Liver (tissue), 7 donors: ENCODE measurements at regions not wholly inside any gene's neighbourhood (a gene's known extent, or its start where the extent isn't known, plus 50 kb on each side); places are given as distances from the start of the nearest gene placed in this dataset.

ENCODE experiments used
- DNase-seq: peaks from one replicate; pipeline ENCODE4 v3.0.0-alpha.2; 2017; ENCODE audit warnings: low spot score
- H3K27ac ChIP-seq, 2 donors: one replicate each; pipeline ENCODE4 v1.7.0; 2013; ENCODE audit warnings: inconsistent platforms in 2 of 2, low read length in 2 of 2, control low read depth in 1 of 2, low read depth in 1 of 2, mild to moderate bottlenecking in 1 of 2
- H3K27me3 ChIP-seq, 4 donors: one replicate each; pipeline versions ENCODE4 v1.6.1 to v1.7.0; 2013; ENCODE audit warnings: low read length in 3 of 4, inconsistent platforms in 1 of 4, mild to moderate bottlenecking in 1 of 4, moderate library complexity in 1 of 4; ENCODE audit not compliant: control insufficient read depth in 4 of 4, insufficient read depth in 4 of 4
- H3K36me3 ChIP-seq, 4 donors: one replicate each; pipeline versions ENCODE4 v1.6.1 to v1.7.0; 2013; ENCODE audit warnings: low read length in 3 of 4, mild to moderate bottlenecking in 3 of 4, low read depth in 1 of 4, moderate library complexity in 1 of 4; ENCODE audit not compliant: control insufficient read depth in 4 of 4, insufficient read depth in 3 of 4
- H3K4me1 ChIP-seq, 4 donors: one replicate each; pipeline versions ENCODE4 v1.6.1 to v1.7.0; 2013; ENCODE audit warnings: low read length in 3 of 4, mild to moderate bottlenecking in 3 of 4, moderate library complexity in 1 of 4; ENCODE audit not compliant: control insufficient read depth in 4 of 4, insufficient read depth in 4 of 4
- H3K4me3 ChIP-seq, 3 donors: one replicate each; pipeline versions ENCODE4 v1.6.1 to v1.7.0; 2013; ENCODE audit warnings: low read length in 3 of 3, control low read depth in 1 of 3, low read depth in 1 of 3, mild to moderate bottlenecking in 1 of 3
- H3K9ac ChIP-seq, 2 donors: one replicate each; pipeline ENCODE4 v1.7.0; 2013; ENCODE audit warnings: low read length in 2 of 2, mild to moderate bottlenecking in 2 of 2, moderate library complexity in 2 of 2, control low read depth in 1 of 2, low read depth in 1 of 2
- H3K9me3 ChIP-seq, 4 donors: one replicate each; pipeline versions ENCODE4 v1.6.1 to v1.7.0; 2013; ENCODE audit warnings: low read length in 3 of 4; ENCODE audit not compliant: control insufficient read depth in 4 of 4
- ATF3 ChIP-seq: IDR thresholded peaks from 2 replicates; pipeline ENCODE4 v1.6.1; 2016; ENCODE audit warnings: antibody characterized with exemption
- EGR1 ChIP-seq, 2 donors: IDR thresholded peaks; 2 replicates each; pipeline ENCODE4 v1.6.1; 2016 to 2018; ENCODE audit warnings: antibody characterized with exemption in 2 of 2, low read depth in 2 of 2
- FOXA2 ChIP-seq: IDR thresholded peaks from 2 replicates; pipeline ENCODE4 v1.6.1; 2016; ENCODE audit warnings: antibody characterized with exemption
- GABPA ChIP-seq, 2 donors: IDR thresholded peaks in 1 of 2; conservative IDR thresholded peaks in 1 of 2; 2 replicates each; pipeline ENCODE4 v1.6.1; 2016; ENCODE audit warnings: antibody characterized with exemption in 2 of 2, mild to moderate bottlenecking in 1 of 2, moderate library complexity in 1 of 2
- HNF4A ChIP-seq, 2 donors: conservative IDR thresholded peaks; 2 replicates each; pipeline ENCODE4 v1.6.1; 2016; ENCODE audit warnings: antibody characterized with exemption in 2 of 2, mild to moderate bottlenecking in 2 of 2
- HNF4G ChIP-seq: IDR thresholded peaks from 2 replicates; pipeline ENCODE4 v1.6.1; 2016; ENCODE audit warnings: antibody characterized with exemption
- JUND ChIP-seq, 2 donors: IDR thresholded peaks; 2 replicates each; pipeline ENCODE4 v1.6.1; 2016; ENCODE audit warnings: antibody characterized with exemption in 2 of 2
- MAX ChIP-seq: IDR thresholded peaks from 2 replicates; pipeline ENCODE4 v1.6.1; 2016; ENCODE audit warnings: antibody characterized with exemption
- NR2F2 ChIP-seq: IDR thresholded peaks from 2 replicates; pipeline ENCODE4 v1.6.1; 2016; ENCODE audit warnings: antibody characterized with exemption
- RAD21 ChIP-seq, 2 donors: IDR thresholded peaks; 2 replicates each; pipeline ENCODE4 v1.6.1; 2016; ENCODE audit warnings: antibody characterized with exemption in 2 of 2, mild to moderate bottlenecking in 2 of 2
- REST ChIP-seq: IDR thresholded peaks from 2 replicates; pipeline ENCODE4 v1.6.1; 2016; ENCODE audit warnings: antibody characterized with exemption, mild to moderate bottlenecking
- RXRA ChIP-seq, 2 donors: IDR thresholded peaks; 2 replicates each; pipeline ENCODE4 v1.6.1; 2017 to 2018; ENCODE audit warnings: antibody characterized with exemption in 2 of 2, mild to moderate bottlenecking in 1 of 2
- SP1 ChIP-seq: IDR thresholded peaks from 2 replicates; pipeline ENCODE4 v1.6.1; 2018; ENCODE audit warnings: antibody characterized with exemption, mild to moderate bottlenecking
- TAF1 ChIP-seq: conservative IDR thresholded peaks from 2 replicates; pipeline ENCODE4 v1.6.1; 2016; ENCODE audit warnings: antibody characterized with exemption, mild to moderate bottlenecking
- YY1 ChIP-seq: IDR thresholded peaks from 2 replicates; pipeline ENCODE4 v1.6.1; 2016; ENCODE audit warnings: antibody characterized with exemption, mild to moderate bottlenecking
- WGBS: extraction: QIAGEN DNeasy Blood & Tissue Kit; methylation state at CpG from one replicate; pipeline ENCODE4 v1.1.7; 2013; 5-methylcytosine and 5-hydroxymethylcytosine counted together
- donor health status: healthy.
- donor health status: healthy.
- donor health status: healthy.
- donor health status: healthy.

GRCh38 chr12:31874961-31875608 lies 84.1 kb upstream of the RESF1 start:
- no peak overlapping the region for H3K9ac ChIP-seq
- 67% methylated on average over 6 of the region's 6 CpGs for WGBS
- peaks cover 0 to 11% (median 0%) of the 10 kb centered on the region in 4 donors for H3K4me1 ChIP-seq
- no peaks in the 10 kb centered on the region for H3K36me3 ChIP-seq
- peak overlapping the region; percentile 29 to 36 for H3K27ac ChIP-seq
- no peak overlapping the region for H3K4me3 ChIP-seq
- TF ChIP-seq RAD21 (IDR thresholded peaks at IDR 0.05) (no peak), HNF4G (no peak), FOXA2 (no peak), ATF3 (no peak), HNF4A (conservative IDR thresholded peaks at IDR 0.05) (no peak), NR2F2 (no peak), TAF1 (no peak), GABPA (IDR thresholded peaks at IDR 0.05 in 1 of 2, conservative IDR thresholded peaks at IDR 0.05 in 1 of 2) (peak in 1 of 2 donors; percentile 44), EGR1 (IDR thresholded peaks at IDR 0.05; ENCODE audit: low read depth in 2 of 2) (no peak), JUND (IDR thresholded peaks at IDR 0.05) (peak; percentile 31 to 46), MAX (no peak), SP1 (no peak), REST (no peak)
- no peaks in the 10 kb centered on the region for H3K9me3 ChIP-seq
- no peaks in the 10 kb centered on the region for H3K27me3 ChIP-seq
- DNase-seq: no peak

- H3K36me3 ChIP-seq: no peaks in the 10 kb centered on the region
- TF ChIP-seq EGR1 (IDR thresholded peaks at IDR 0.05; ENCODE audit: low read depth in 2 of 2): no peak
- no peak for TF ChIP-seq GABPA (IDR thresholded peaks at IDR 0.05 in 1 of 2, conservative IDR thresholded peaks at IDR 0.05 in 1 of 2)
- TF ChIP-seq RXRA (IDR thresholded peaks at IDR 0.05): no peak
- no peak for TF ChIP-seq TAF1
- no peak for TF ChIP-seq REST
- no peak for TF ChIP-seq YY1
- TF ChIP-seq HNF4A (conservative IDR thresholded peaks at IDR 0.05): no peak
- TF ChIP-seq MAX: no peak
- no peak for TF ChIP-seq SP1
- TF ChIP-seq ATF3: no peak
- H3K9me3 ChIP-seq: no peaks in the 10 kb centered on the region
- no peak overlapping the region for H3K27ac ChIP-seq
- H3K4me1 ChIP-seq: peaks cover 6 to 27% (median 12%) of the 10 kb centered on the region in 4 donors
- no peak for DNase-seq
- no peak overlapping the region for H3K4me3 ChIP-seq
- WGBS: 87% methylated on average over 19 of the region's 19 CpGs
- H3K27me3 ChIP-seq: no peaks in the 10 kb centered on the region
- H3K9ac ChIP-seq: peak overlapping the region in 1 of 2 donors; percentile 33
These were observed 86.2 kb upstream of the RESF1 start for GRCh38 chr12:31872831-31873604.
